ENCODE measurements at regions not wholly inside any gene's neighbourhood (a gene's known extent, or its start where the extent isn't known, plus 50 kb on each side); places are given as distances from the start of the nearest gene placed in this dataset.

- Histone ChIP-seq H3K4me1 (no peaks in the 10 kb centered on the region), H3K9me3 (no peaks in the 10 kb centered on the region), H3K36me3 (no peaks in the 10 kb centered on the region), H3K4me3 (no peak overlapping the region), H3K27ac (no peak overlapping the region), H3K27me3 (no peaks in the 10 kb centered on the region)
- no peak for DNase-seq (ENCODE audit: low spot score in 2 of 2)
- intact Hi-C loops (cut with DNase I; ENCODE audit: low total_unique reads) = no loop called here
- TF ChIP-seq POLR2AphosphoS5 (IDR thresholded peaks at IDR 0.05) (peak in 1 of 3 donors; percentile 78), CTCF (IDR thresholded peaks at IDR 0.05) (no peak), POLR2A (IDR thresholded peaks at IDR 0.05) (no peak)
Measured at GRCh38 chr1:60245324-60245723, 171.8 kb upstream of the C1orf87 start.

- Histone ChIP-seq H3K36me3 (no peaks in the 10 kb centered on the region), H3K9me3 (peaks cover 0 to under 1% of the 10 kb centered on the region in 2 donors), H3K27me3 (no peaks in the 10 kb centered on the region), H3K27ac (no peak overlapping the region), H3K4me1 (no peaks in the 10 kb centered on the region), H3K4me3 (no peak overlapping the region)
- TF ChIP-seq POLR2AphosphoS5 (IDR thresholded peaks at IDR 0.05) (no peak), CTCF (IDR thresholded peaks at IDR 0.05) (no peak), POLR2A (IDR thresholded peaks at IDR 0.05) (no peak)
- intact Hi-C loops (cut with DNase I; ENCODE audit: low total_unique reads) = no loop called here
- no peak for DNase-seq (ENCODE audit: low spot score in 2 of 2)
Measured at GRCh38 chr1:60244906-60245305, 171.3 kb upstream of the C1orf87 start.

- Histone ChIP-seq H3K4me3 (no peak overlapping the region), H3K27me3 (no peaks in the 10 kb centered on the region), H3K27ac (no peak overlapping the region), H3K9me3 (peaks cover 0 to 7% of the 10 kb centered on the region in 2 donors), H3K4me1 (no peaks in the 10 kb centered on the region), H3K36me3 (no peaks in the 10 kb centered on the region)
- TF ChIP-seq CTCF (IDR thresholded peaks at IDR 0.05) = no peak
- TF ChIP-seq POLR2A (IDR thresholded peaks at IDR 0.05) = no peak
- no peak for TF ChIP-seq POLR2AphosphoS5 (IDR thresholded peaks at IDR 0.05)
- intact Hi-C loops (cut with DNase I; ENCODE audit: low total_unique reads) = no loop called here
- DNase-seq (ENCODE audit: low spot score in 2 of 2) = no peak
Measured at GRCh38 chr1:60235275-60235674, 161.7 kb upstream of the C1orf87 start.

- H3K36me3 ChIP-seq = no peaks in the 10 kb centered on the region
- intact Hi-C loops (cut with DNase I; ENCODE audit: low total_unique reads) = no loop called here
- H3K27ac ChIP-seq = no peak overlapping the region
- no peak overlapping the region for H3K4me3 ChIP-seq
- peaks cover 0 to 5% of the 10 kb centered on the region in 2 donors for H3K9me3 ChIP-seq
- TF ChIP-seq CTCF (IDR thresholded peaks at IDR 0.05) (no peak), POLR2A (IDR thresholded peaks at IDR 0.05) (no peak), POLR2AphosphoS5 (IDR thresholded peaks at IDR 0.05) (no peak)
- H3K27me3 ChIP-seq = no peaks in the 10 kb centered on the region
- H3K4me1 ChIP-seq = no peaks in the 10 kb centered on the region
- no peak for DNase-seq (ENCODE audit: low spot score in 2 of 2)
Measured at GRCh38 chr1:60234776-60235175, 161.2 kb upstream of the C1orf87 start.

GRCh38 chr1:60229821-60230220, 156.3 kb upstream of the C1orf87 start:
- DNase-seq (ENCODE audit: low spot score in 2 of 2) = no peak
- no peak overlapping the region for H3K27ac ChIP-seq
- H3K4me1 ChIP-seq = no peaks in the 10 kb centered on the region
- TF ChIP-seq POLR2A (IDR thresholded peaks at IDR 0.05) = no peak
- no peak for TF ChIP-seq CTCF (IDR thresholded peaks at IDR 0.05)
- no peak for TF ChIP-seq POLR2AphosphoS5 (IDR thresholded peaks at IDR 0.05)
- H3K9me3 ChIP-seq = no peaks in the 10 kb centered on the region
- intact Hi-C loops (cut with DNase I; ENCODE audit: low total_unique reads) = no loop called here
- no peak overlapping the region for H3K4me3 ChIP-seq
- H3K27me3 ChIP-seq = no peaks in the 10 kb centered on the region
- no peaks in the 10 kb centered on the region for H3K36me3 ChIP-seq

Data from breast epithelium (tissue), 4 donors.